WTC11 (cell line): ENCODE measurements at regions not wholly inside any gene's neighbourhood (a gene's known extent, or its start where the extent isn't known, plus 50 kb on each side); places are given as distances from the start of the nearest gene placed in this dataset.

Source experiments
- ATAC-seq: fragments of 200-7000 bp; cut with Tn5 transposase; 2 replicates; pipeline ENCODE4 v1.10.0; 2021; ENCODE audit warnings: mild to moderate bottlenecking, moderate library complexity
- CTCF ChIA-PET: fragments of 300-600 bp; sonication (Branson Sonifier 250); formaldehyde crosslinking; loops from one replicate; lab custom pipeline; 2021; ENCODE audit warnings: antibody characterized with exemption; lab: Charles Lee
- POLR2A ChIA-PET: fragments of 350-600 bp; sonication (Branson Sonifier 250); formaldehyde crosslinking; loops from one replicate; lab custom pipeline; 2021; ENCODE audit warnings: antibody characterized with exemption; lab: Charles Lee
- DNase-seq: peaks from one replicate; pipeline ENCODE4 v3.0.0; 2021; ENCODE audit warnings: low spot score
- H3K27ac Mint-ChIP-seq: 2 replicates; pipeline ENCODE4 v1.8.0; 2021; ENCODE audit warnings: mixed read lengths
- H3K27me3 Mint-ChIP-seq: 2 replicates; pipeline ENCODE4 v1.8.0; 2021; ENCODE audit warnings: low read depth, mild to moderate bottlenecking, moderate library complexity, mixed read lengths
- H3K36me3 Mint-ChIP-seq: 2 replicates; pipeline ENCODE4 v1.8.0; 2021; ENCODE audit warnings: mixed read lengths
- H3K4me1 Mint-ChIP-seq: 2 replicates; pipeline ENCODE4 v1.8.0; 2022; ENCODE audit warnings: mixed read lengths
- H3K4me3 Mint-ChIP-seq: 2 replicates; pipeline ENCODE4 v1.8.0; 2021; ENCODE audit warnings: mild to moderate bottlenecking, moderate library complexity, mixed read lengths
- H3K9me3 Mint-ChIP-seq: 2 replicates; pipeline ENCODE4 v1.8.0; 2021; ENCODE audit warnings: mixed read lengths
- FOXJ3 ChIP-seq: sonication (generic); formaldehyde crosslinking; IDR thresholded peaks from 2 replicates; pipeline ENCODE4 v1.9.0; 2021; ENCODE audit warnings: missing genetic modification reagents, mild to moderate bottlenecking, borderline replicate concordance
- GTF2I ChIP-seq: fragments of 250-450 bp; sonication (Bioruptor Pico); conservative IDR thresholded peaks from 2 replicates; pipeline ENCODE4 v1.4.0; 2021; ENCODE audit warnings: mild to moderate bottlenecking
- IRF2 ChIP-seq: sonication (generic); formaldehyde crosslinking; IDR thresholded peaks from 2 replicates; pipeline ENCODE4 v1.8.0; 2022; ENCODE audit warnings: low read depth, missing genetic modification reagents, borderline replicate concordance
- JUN ChIP-seq: sonication (generic); formaldehyde crosslinking; IDR thresholded peaks from 2 replicates; pipeline ENCODE4 v1.8.0; 2023; ENCODE audit warnings: mild to moderate bottlenecking, missing genetic modification reagents
- MXD4 ChIP-seq: fragments of 250-450 bp; sonication (Bioruptor Pico); IDR thresholded peaks from 2 replicates; pipeline ENCODE4 v1.8.0; 2021; ENCODE audit warnings: mild to moderate bottlenecking, moderate library complexity, borderline replicate concordance
- MYBL2 ChIP-seq: sonication (generic); formaldehyde crosslinking; IDR thresholded peaks from 2 replicates; pipeline ENCODE4 v1.8.1; 2023; ENCODE audit warnings: mild to moderate bottlenecking, moderate library complexity, missing genetic modification reagents
- NR2C2 ChIP-seq: sonication (generic); formaldehyde crosslinking; IDR thresholded peaks from 2 replicates; pipeline ENCODE4 v1.8.0; 2022; ENCODE audit warnings: mild to moderate bottlenecking, missing genetic modification reagents
- PRRX2 ChIP-seq: fragments of 250-450 bp; sonication (Bioruptor Pico); IDR thresholded peaks from 2 replicates; pipeline ENCODE4 v1.8.0; 2021; ENCODE audit warnings: mild to moderate bottlenecking
- RORB ChIP-seq: fragments of 250-450 bp; sonication (Bioruptor Pico); IDR thresholded peaks from 2 replicates; pipeline ENCODE4 v1.9.0; 2021; ENCODE audit warnings: mild to moderate bottlenecking
- SOX15 ChIP-seq: fragments of 250-450 bp; sonication (Bioruptor Pico); IDR thresholded peaks from 2 replicates; pipeline ENCODE4 v1.9.0; 2021; ENCODE audit warnings: mild to moderate bottlenecking
- SP1 ChIP-seq: sonication (generic); formaldehyde crosslinking; conservative IDR thresholded peaks from 2 replicates; pipeline ENCODE4 v1.8.1; 2022; ENCODE audit warnings: missing genetic modification reagents
- TCF7 ChIP-seq: sonication (generic); formaldehyde crosslinking; IDR thresholded peaks from 2 replicates; pipeline ENCODE4 v1.8.0; 2022; ENCODE audit warnings: mild to moderate bottlenecking, low read depth, missing genetic modification reagents, moderate library complexity
- TEAD1 ChIP-seq: sonication (generic); formaldehyde crosslinking; IDR thresholded peaks from 2 replicates; pipeline ENCODE4 v1.8.0; 2022; ENCODE audit warnings: mild to moderate bottlenecking, missing genetic modification reagents
- TEAD4 ChIP-seq: sonication (generic); formaldehyde crosslinking; IDR thresholded peaks from 2 replicates; pipeline ENCODE4 v1.8.0; 2022; ENCODE audit warnings: mild to moderate bottlenecking, missing genetic modification reagents
- TP53 ChIP-seq: sonication (generic); formaldehyde crosslinking; IDR thresholded peaks from 2 replicates; pipeline ENCODE4 v1.8.1; 2023; ENCODE audit warnings: mild to moderate bottlenecking, missing genetic modification reagents
- ZNF121 ChIP-seq: sonication (generic); formaldehyde crosslinking; IDR thresholded peaks from 2 replicates; pipeline ENCODE4 v1.8.0; 2023; ENCODE audit warnings: missing genetic modification reagents
- ZNF138 ChIP-seq: sonication (generic); formaldehyde crosslinking; conservative IDR thresholded peaks from 2 replicates; pipeline ENCODE4 v1.8.1; 2022; ENCODE audit warnings: mild to moderate bottlenecking, moderate library complexity, missing genetic modification reagents
- ZNF219 ChIP-seq: sonication (generic); formaldehyde crosslinking; IDR thresholded peaks from 2 replicates; pipeline ENCODE4 v1.8.0; 2023; ENCODE audit warnings: missing genetic modification reagents, mild to moderate bottlenecking, borderline replicate concordance
- ZNF396 ChIP-seq: fragments of 250-450 bp; sonication (Bioruptor Pico); IDR thresholded peaks from 2 replicates; pipeline ENCODE4 v1.8.0; 2021; ENCODE audit warnings: mild to moderate bottlenecking, moderate library complexity, borderline replicate concordance
- TF ChIP-seq, protein P1 (sequence below): sonication (generic); formaldehyde crosslinking; IDR thresholded peaks from 2 replicates; pipeline ENCODE4 v1.8.1; 2022; ENCODE audit warnings: missing genetic modification reagents, borderline replicate concordance
- TF ChIP-seq, protein P2 (sequence below): sonication (generic); formaldehyde crosslinking; IDR thresholded peaks from 2 replicates; pipeline ENCODE4 v1.8.0; 2023; ENCODE audit warnings: mild to moderate bottlenecking, missing genetic modification reagents
- TF ChIP-seq, protein P3 (sequence below): sonication (generic); formaldehyde crosslinking; IDR thresholded peaks from 2 replicates; pipeline ENCODE4 v1.8.0; 2022; ENCODE audit warnings: mild to moderate bottlenecking, missing genetic modification reagents

DNA sequence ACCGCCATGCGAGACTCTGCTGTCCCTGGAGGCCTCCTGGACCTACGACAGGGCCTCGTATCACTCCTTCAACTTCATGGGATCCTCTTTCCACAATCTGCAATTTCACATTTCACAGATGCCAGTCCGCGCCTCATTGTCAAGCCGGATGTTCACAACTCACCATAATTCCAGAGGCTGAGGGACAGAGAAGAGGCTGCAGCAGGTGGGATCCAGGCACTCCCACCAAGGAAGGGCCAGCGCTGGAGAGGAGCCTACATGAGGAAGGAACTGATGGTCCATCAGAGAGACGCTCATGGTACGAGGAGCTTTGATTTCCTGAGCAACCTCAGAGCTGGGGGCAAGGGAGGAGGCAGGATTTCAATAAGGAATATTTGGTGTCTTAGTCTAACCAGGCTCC, 495.0 kb downstream of the BRD1 start:
- DNase-seq (no peak), ATAC-seq (no peak)
- Mint-ChIP-seq H3K27me3 (no peaks in the 10 kb centered on the region; the same call in none of the 2 replicates), H3K9me3 (no peaks in the 10 kb centered on the region; the same call in 1 of the 2 replicates), H3K36me3 (no peaks in the 10 kb centered on the region), H3K4me1 (peaks cover 7% of the 10 kb centered on the region), H3K4me3 (no peak overlapping the region)
- ChIA-PET POLR2A (no interaction called here), CTCF (no interaction called here)
- TF ChIP-seq FOXJ3 (CRISPR knock-in tag), result no peak
- TF ChIP-seq SOX15 (CRISPR knock-in tag), result no peak
- TF ChIP-seq, protein P1, sequence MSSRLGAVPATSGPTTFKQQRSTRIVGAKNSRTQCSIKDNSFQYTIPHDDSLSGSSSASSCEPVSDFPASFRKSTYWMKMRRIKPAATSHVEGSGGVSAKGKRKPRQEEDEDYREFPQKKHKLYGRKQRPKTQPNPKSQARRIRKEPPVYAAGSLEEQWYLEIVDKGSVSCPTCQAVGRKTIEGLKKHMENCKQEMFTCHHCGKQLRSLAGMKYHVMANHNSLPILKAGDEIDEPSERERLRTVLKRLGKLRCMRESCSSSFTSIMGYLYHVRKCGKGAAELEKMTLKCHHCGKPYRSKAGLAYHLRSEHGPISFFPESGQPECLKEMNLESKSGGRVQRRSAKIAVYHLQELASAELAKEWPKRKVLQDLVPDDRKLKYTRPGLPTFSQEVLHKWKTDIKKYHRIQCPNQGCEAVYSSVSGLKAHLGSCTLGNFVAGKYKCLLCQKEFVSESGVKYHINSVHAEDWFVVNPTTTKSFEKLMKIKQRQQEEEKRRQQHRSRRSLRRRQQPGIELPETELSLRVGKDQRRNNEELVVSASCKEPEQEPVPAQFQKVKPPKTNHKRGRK (CRISPR knock-in tag), result no peak
- no peak for TF ChIP-seq PRRX2
- no peak for TF ChIP-seq TEAD1 (CRISPR knock-in tag)
- TF ChIP-seq RORB (CRISPR knock-in tag), result no peak
- no peak for TF ChIP-seq MXD4 (CRISPR knock-in tag)
- TF ChIP-seq, protein P2, sequence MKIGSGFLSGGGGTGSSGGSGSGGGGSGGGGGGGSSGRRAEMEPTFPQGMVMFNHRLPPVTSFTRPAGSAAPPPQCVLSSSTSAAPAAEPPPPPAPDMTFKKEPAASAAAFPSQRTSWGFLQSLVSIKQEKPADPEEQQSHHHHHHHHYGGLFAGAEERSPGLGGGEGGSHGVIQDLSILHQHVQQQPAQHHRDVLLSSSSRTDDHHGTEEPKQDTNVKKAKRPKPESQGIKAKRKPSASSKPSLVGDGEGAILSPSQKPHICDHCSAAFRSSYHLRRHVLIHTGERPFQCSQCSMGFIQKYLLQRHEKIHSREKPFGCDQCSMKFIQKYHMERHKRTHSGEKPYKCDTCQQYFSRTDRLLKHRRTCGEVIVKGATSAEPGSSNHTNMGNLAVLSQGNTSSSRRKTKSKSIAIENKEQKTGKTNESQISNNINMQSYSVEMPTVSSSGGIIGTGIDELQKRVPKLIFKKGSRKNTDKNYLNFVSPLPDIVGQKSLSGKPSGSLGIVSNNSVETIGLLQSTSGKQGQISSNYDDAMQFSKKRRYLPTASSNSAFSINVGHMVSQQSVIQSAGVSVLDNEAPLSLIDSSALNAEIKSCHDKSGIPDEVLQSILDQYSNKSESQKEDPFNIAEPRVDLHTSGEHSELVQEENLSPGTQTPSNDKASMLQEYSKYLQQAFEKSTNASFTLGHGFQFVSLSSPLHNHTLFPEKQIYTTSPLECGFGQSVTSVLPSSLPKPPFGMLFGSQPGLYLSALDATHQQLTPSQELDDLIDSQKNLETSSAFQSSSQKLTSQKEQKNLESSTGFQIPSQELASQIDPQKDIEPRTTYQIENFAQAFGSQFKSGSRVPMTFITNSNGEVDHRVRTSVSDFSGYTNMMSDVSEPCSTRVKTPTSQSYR (CRISPR knock-in tag), result no peak
- no peak for TF ChIP-seq IRF2
- no peak for TF ChIP-seq ZNF121 (CRISPR knock-in tag)
- TF ChIP-seq TP53 (CRISPR knock-in tag), result no peak
- no peak for TF ChIP-seq TCF7 (CRISPR knock-in tag)
- TF ChIP-seq TEAD4 (CRISPR knock-in tag), result no peak
- TF ChIP-seq SP1 (CRISPR knock-in tag), result no peak
- TF ChIP-seq, all 79 proteins: peak for 0
- H3K27ac Mint-ChIP-seq, result 0 out of 2 replicates have a peak overlapping the region, but pooled peaks have one; percentile 6

DNA sequence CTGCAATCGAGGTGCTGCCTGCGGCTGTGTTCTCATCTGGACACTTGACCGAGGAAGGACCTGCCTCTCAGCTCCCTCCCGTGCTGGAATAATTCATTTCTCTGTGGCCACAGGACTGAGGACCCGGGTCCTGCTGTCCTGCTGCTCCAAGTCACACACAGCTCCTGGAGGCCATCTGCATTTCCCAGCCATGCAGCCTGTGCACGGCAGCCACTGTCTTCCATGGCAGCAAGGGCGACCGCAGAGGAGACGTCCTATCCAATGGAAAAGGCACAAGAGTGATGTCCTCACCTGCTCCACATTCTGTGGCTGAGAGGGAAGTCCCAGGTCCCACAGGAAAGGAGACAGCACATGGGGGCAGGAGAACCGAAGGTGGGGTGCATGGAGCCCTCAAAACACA, 495.8 kb downstream of the BRD1 start:
- H3K4me1 Mint-ChIP-seq, result peaks cover 7% of the 10 kb centered on the region
- POLR2A ChIA-PET, result no interaction called here
- H3K4me3 Mint-ChIP-seq, result no peak overlapping the region
- H3K36me3 Mint-ChIP-seq, result no peaks in the 10 kb centered on the region
- CTCF ChIA-PET, result interaction anchor here (0.6 kb wide), 1 partner anchor 301 kb away, joined by 3 read pairs; no protein-coding TSS in a partner anchor
- no peaks in the 10 kb centered on the region; the same call in none of the 2 replicates for H3K27me3 Mint-ChIP-seq
- no peak overlapping the region for H3K27ac Mint-ChIP-seq
- DNase-seq (no peak), ATAC-seq (no peak)
- TF ChIP-seq JUN (CRISPR knock-in tag) (no peak), MYBL2 (CRISPR knock-in tag) (no peak), NR2C2 (CRISPR knock-in tag) (no peak), ZNF396 (CRISPR knock-in tag) (no peak), MXD4 (CRISPR knock-in tag) (no peak), TP53 (CRISPR knock-in tag) (no peak), TEAD4 (CRISPR knock-in tag) (no peak), ZNF219 (CRISPR knock-in tag) (no peak), ZNF138 (CRISPR knock-in tag) (no peak), GTF2I (CRISPR knock-in tag) (no peak)
- TF ChIP-seq, protein P3, sequence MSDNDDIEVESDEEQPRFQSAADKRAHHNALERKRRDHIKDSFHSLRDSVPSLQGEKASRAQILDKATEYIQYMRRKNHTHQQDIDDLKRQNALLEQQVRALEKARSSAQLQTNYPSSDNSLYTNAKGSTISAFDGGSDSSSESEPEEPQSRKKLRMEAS (CRISPR knock-in tag), result no peak
- peaks cover 4% of the 10 kb centered on the region; the same call in 1 of the 2 replicates for H3K9me3 Mint-ChIP-seq
